Adrenal gland (tissue), 9 donors: ENCODE measurements at regions not wholly inside any gene's neighbourhood (a gene's known extent, or its start where the extent isn't known, plus 50 kb on each side); places are given as distances from the start of the nearest gene placed in this dataset.

Experiments used
- DNase-seq, 7 donors: peaks; one replicate each; pipeline ENCODE4 v3.0.0-alpha.2; 2019 to 2020
- H3K27ac ChIP-seq, 5 donors: fragments of 200-600 bp; sonication (generic) in 4 of 5; 1 replicate in 3 of 5; 2 replicates in 2 of 5; pipeline versions ENCODE4 v1.5.1 to v1.8.0; 2016 to 2020; ENCODE audit warnings: mild to moderate bottlenecking in 1 of 5
- H3K27me3 ChIP-seq: fragments of 200-600 bp; 2 replicates; pipeline ENCODE4 v1.8.0; 2021
- H3K36me3 ChIP-seq, 2 donors: fragments of 200-600 bp; replicated peaks in 1 of 2; 1 replicate in 1 of 2; 2 replicates in 1 of 2; pipeline versions ENCODE4 v1.5.1 to v1.8.0; 2018 to 2022
- H3K4me1 ChIP-seq, 2 donors: fragments of 200-600 bp; replicated peaks in 1 of 2; 1 replicate in 1 of 2; 2 replicates in 1 of 2; pipeline versions ENCODE4 v1.5.1 to v1.8.0; 2018 to 2021
- H3K4me3 ChIP-seq, 4 donors: fragments of 200-600 bp; sonication (generic) in 3 of 4; one replicate each; pipeline ENCODE4 v1.5.1; 2016 to 2018
- H3K9me3 ChIP-seq, 3 donors: fragments of 200-600 bp; sonication (generic) in 1 of 3; replicated peaks in 1 of 3; 1 replicate in 2 of 3; 2 replicates in 1 of 3; pipeline versions ENCODE4 v1.5.1 to v1.8.0; 2016 to 2021
- POLR2A ChIP-seq, 2 donors: fragments of 450-650 bp; IDR thresholded peaks; one replicate each; pipeline ENCODE4 v1.6.1; 2017; ENCODE audit warnings: antibody characterized with exemption in 2 of 2, mild to moderate bottlenecking in 2 of 2, moderate library complexity in 1 of 2
- WGBS, 4 donors: extraction: QIAGEN DNeasy Blood & Tissue Kit in 2 of 4; methylation state at CpG; one replicate each; pipeline versions ENCODE4 v1.1.5 to v1.1.7; 2013 to 2017; 5-methylcytosine and 5-hydroxymethylcytosine counted together
- intact Hi-C, 2 donors: fragments of 100-400 bp; cut with DNase I; formaldehyde crosslinking; loops; one replicate each; pipeline versions ENCODE4 v1.14.1 to v1.15.0; 2022 to 2023
- TF ChIP-seq, protein P1 (sequence below), 6 experiments: fragments of 450-650 bp in 4 of 6; fragments of 200-600 bp in 2 of 6; sonication (generic) in 1 of 6; IDR thresholded peaks; 1 replicate in 5 of 6; 2 replicates in 1 of 6; pipeline versions ENCODE4 v1.5.1 to v1.8.0; 2016 to 2021; ENCODE audit warnings: antibody characterized with exemption in 6 of 6, mild to moderate bottlenecking in 2 of 6, moderate library complexity in 1 of 6
- donor health status: healthy with polysubstance abuse.
- donor health status: Bipolar disorder and iron deficiency.
- donor health status: DM: yes; HTN: yes; CAD: no.
- donor health status: DM: no; HTN: no; CAD: no.
- donor health status: DM: no; HTN: no; CAD: no.

DNA sequence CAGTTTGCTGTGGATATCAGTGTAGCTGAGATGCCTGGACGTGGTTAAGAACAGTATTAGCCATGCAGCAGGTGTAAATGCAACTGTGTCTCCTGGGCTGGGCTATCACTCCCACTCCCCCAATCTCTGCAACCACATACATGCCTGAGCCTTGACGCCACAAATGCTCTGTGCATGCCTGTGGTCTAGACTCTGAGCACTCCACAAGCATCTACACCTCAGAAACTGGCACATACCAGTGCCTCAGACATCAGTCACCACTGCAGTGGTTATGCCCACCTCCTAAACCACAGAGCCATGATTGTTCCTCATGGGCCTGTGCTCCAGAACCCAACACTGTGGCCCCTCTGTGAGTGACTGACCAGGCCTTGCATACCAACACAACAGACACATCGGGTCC lies 226.8 kb upstream of the ALG10 start:
- Histone ChIP-seq H3K9me3 (no peaks in the 10 kb centered on the region), H3K27ac (no peak overlapping the region), H3K4me3 (no peak overlapping the region), H3K27me3 (no peaks in the 10 kb centered on the region), H3K36me3 (no peaks in the 10 kb centered on the region), H3K4me1 (no peaks in the 10 kb centered on the region)
- 63 to 70% (median 65%) methylated on average over 3 of the region's 3 CpGs for WGBS, 4 donors
- intact Hi-C loops, result no loop called here
- TF ChIP-seq, protein P1, sequence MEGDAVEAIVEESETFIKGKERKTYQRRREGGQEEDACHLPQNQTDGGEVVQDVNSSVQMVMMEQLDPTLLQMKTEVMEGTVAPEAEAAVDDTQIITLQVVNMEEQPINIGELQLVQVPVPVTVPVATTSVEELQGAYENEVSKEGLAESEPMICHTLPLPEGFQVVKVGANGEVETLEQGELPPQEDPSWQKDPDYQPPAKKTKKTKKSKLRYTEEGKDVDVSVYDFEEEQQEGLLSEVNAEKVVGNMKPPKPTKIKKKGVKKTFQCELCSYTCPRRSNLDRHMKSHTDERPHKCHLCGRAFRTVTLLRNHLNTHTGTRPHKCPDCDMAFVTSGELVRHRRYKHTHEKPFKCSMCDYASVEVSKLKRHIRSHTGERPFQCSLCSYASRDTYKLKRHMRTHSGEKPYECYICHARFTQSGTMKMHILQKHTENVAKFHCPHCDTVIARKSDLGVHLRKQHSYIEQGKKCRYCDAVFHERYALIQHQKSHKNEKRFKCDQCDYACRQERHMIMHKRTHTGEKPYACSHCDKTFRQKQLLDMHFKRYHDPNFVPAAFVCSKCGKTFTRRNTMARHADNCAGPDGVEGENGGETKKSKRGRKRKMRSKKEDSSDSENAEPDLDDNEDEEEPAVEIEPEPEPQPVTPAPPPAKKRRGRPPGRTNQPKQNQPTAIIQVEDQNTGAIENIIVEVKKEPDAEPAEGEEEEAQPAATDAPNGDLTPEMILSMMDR (IDR thresholded peaks at IDR 0.05), result no peak
- no peak for TF ChIP-seq POLR2A (IDR thresholded peaks at IDR 0.05)
- DNase-seq, result no peak

DNA sequence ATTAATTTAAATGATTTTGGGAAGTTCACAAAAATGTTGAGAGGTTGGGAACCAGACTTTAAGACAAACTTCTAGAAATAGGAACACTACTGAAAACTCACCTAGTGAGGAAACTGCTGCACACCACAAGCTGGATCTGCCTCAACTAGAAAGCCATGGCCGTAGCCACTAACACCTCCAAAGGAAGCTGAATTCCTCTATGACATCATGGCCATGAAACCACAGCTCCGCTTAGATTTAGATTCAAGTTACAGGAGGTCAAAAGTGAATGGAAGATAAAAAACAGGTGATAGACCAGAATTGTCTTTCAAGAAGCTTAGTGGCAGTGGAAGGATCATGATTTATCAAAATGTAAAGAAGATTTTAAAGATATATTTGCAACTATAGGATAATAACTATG lies 208.8 kb upstream of the ALG10 start:
- TF ChIP-seq POLR2A (IDR thresholded peaks at IDR 0.05), result no peak
- TF ChIP-seq, protein P1 (IDR thresholded peaks at IDR 0.05), result no peak
- 52 to 71% (median 64%) methylated on average over 2 of the region's 2 CpGs for WGBS, 4 donors
- no peaks in the 10 kb centered on the region for H3K36me3 ChIP-seq
- no peaks in the 10 kb centered on the region for H3K27me3 ChIP-seq
- intact Hi-C loops, result no loop called here
- H3K4me3 ChIP-seq, result no peak overlapping the region
- no peak overlapping the region for H3K27ac ChIP-seq
- H3K9me3 ChIP-seq, result no peaks in the 10 kb centered on the region
- DNase-seq, result no peak
- no peaks in the 10 kb centered on the region for H3K4me1 ChIP-seq

DNA sequence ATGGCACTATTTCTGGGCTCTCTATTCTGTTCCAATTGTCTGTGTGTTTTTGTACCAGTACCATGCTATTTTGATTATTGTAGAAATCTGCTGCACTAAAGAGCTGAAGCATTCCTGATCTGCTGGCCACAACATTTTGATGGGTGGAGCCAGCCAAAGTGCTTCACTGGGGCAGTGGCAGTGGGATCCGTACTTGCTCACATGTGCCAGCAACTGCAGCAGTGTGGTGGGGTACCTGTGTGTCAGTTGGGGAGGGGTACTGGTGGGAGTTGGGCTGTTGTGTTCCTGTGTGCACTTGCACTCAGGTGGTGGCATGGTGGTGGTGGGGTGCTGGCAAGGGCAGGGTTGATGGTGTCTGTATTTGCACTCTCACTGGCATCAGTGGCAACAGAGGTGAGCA lies 204.6 kb upstream of the ALG10 start:
- no peak overlapping the region for H3K4me3 ChIP-seq
- no peaks in the 10 kb centered on the region for H3K9me3 ChIP-seq
- no peak for DNase-seq
- H3K27me3 ChIP-seq, result no peaks in the 10 kb centered on the region
- no peaks in the 10 kb centered on the region for H3K36me3 ChIP-seq
- 76 to 89% (median 81%) methylated on average over 1 of the region's 1 CpG for WGBS, 4 donors
- H3K27ac ChIP-seq, result no peak overlapping the region
- no peak for TF ChIP-seq POLR2A (IDR thresholded peaks at IDR 0.05)
- TF ChIP-seq, protein P1 (IDR thresholded peaks at IDR 0.05), result no peak
- no peaks in the 10 kb centered on the region for H3K4me1 ChIP-seq
- intact Hi-C loops, result no loop called here

DNA sequence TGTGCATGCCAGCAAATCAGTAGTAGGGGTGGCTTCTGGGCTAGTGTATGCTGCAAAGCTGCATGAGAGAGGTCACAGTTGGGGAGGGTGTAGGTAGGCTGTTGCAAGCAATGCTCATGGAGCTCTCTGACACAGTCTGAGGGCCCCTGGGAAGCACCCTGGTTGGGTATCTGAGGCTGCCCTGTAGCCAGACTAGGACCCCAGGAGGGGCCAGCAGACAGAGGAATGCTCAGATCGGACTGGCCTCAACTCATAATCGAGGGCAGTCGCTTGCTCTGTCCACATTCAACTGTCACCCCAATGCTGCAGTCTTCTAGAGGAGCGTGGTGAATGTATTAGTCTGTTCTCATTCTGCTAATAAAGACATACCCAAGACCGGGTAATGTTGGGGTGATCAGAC lies 204.0 kb upstream of the ALG10 start:
- intact Hi-C loops, result no loop called here
- 63 to 90% (median 84%) methylated on average over 2 to 5 of the region's 5 CpGs for WGBS, 4 donors
- Histone ChIP-seq H3K4me3 (no peak overlapping the region), H3K27me3 (no peaks in the 10 kb centered on the region), H3K4me1 (no peaks in the 10 kb centered on the region), H3K36me3 (no peaks in the 10 kb centered on the region), H3K9me3 (no peaks in the 10 kb centered on the region), H3K27ac (no peak overlapping the region)
- DNase-seq, result no peak
- no peak for TF ChIP-seq POLR2A (IDR thresholded peaks at IDR 0.05)
- TF ChIP-seq, protein P1 (IDR thresholded peaks at IDR 0.05), result no peak
